ENCODE measurements at regions not wholly inside any gene's neighbourhood (a gene's known extent, or its start where the extent isn't known, plus 50 kb on each side); places are given as distances from the start of the nearest gene placed in this dataset.

GRCh38 chr6:133583907-133584427, 304.9 kb upstream of the TCF21 start:
- no peak overlapping the region for H3K4me3 Mint-ChIP-seq
- peaks cover 9% of the 10 kb centered on the region for H3K9me3 Mint-ChIP-seq (ENCODE audit: low read depth)
- H3K36me3 Mint-ChIP-seq: no peaks in the 10 kb centered on the region
- H3K4me1 Mint-ChIP-seq (ENCODE audit: low read depth): no peaks in the 10 kb centered on the region
- peaks cover 2% of the 10 kb centered on the region for H3K27me3 Mint-ChIP-seq
- H3K27ac Mint-ChIP-seq: no peak overlapping the region

GRCh38 chr6:133584823-133585222, 304.1 kb upstream of the TCF21 start:
- Mint-ChIP-seq H3K27ac (no peak overlapping the region), H3K36me3 (no peaks in the 10 kb centered on the region), H3K27me3 (no peaks in the 10 kb centered on the region), H3K9me3 (ENCODE audit: low read depth) (peaks cover 9% of the 10 kb centered on the region), H3K4me1 (ENCODE audit: low read depth) (no peaks in the 10 kb centered on the region), H3K4me3 (no peak overlapping the region)

GRCh38 chr6:133585978-133586377, 302.9 kb upstream of the TCF21 start:
- no peaks in the 10 kb centered on the region for H3K4me1 Mint-ChIP-seq (ENCODE audit: low read depth)
- H3K27ac Mint-ChIP-seq: no peak overlapping the region
- H3K36me3 Mint-ChIP-seq: no peaks in the 10 kb centered on the region
- peaks cover 1% of the 10 kb centered on the region for H3K27me3 Mint-ChIP-seq
- H3K4me3 Mint-ChIP-seq: no peak overlapping the region
- H3K9me3 Mint-ChIP-seq (ENCODE audit: low read depth): peaks cover 9% of the 10 kb centered on the region

GRCh38 chr6:133587546-133588160, 301.3 kb upstream of the TCF21 start:
- Mint-ChIP-seq H3K4me1 (ENCODE audit: low read depth) (no peaks in the 10 kb centered on the region), H3K27me3 (peaks cover 1% of the 10 kb centered on the region), H3K9me3 (ENCODE audit: low read depth) (peaks cover 3% of the 10 kb centered on the region), H3K36me3 (no peaks in the 10 kb centered on the region), H3K4me3 (no peak overlapping the region), H3K27ac (no peak overlapping the region)

GRCh38 chr6:133590196-133590595, 298.7 kb upstream of the TCF21 start:
- H3K36me3 Mint-ChIP-seq: no peaks in the 10 kb centered on the region
- no peak overlapping the region for H3K27ac Mint-ChIP-seq
- H3K4me3 Mint-ChIP-seq: no peak overlapping the region
- peaks cover 1% of the 10 kb centered on the region for H3K27me3 Mint-ChIP-seq
- no peaks in the 10 kb centered on the region for H3K9me3 Mint-ChIP-seq (ENCODE audit: low read depth)
- no peaks in the 10 kb centered on the region for H3K4me1 Mint-ChIP-seq (ENCODE audit: low read depth)

GRCh38 chr6:133590814-133591213, 298.1 kb upstream of the TCF21 start:
- no peaks in the 10 kb centered on the region for H3K9me3 Mint-ChIP-seq (ENCODE audit: low read depth)
- no peak overlapping the region for H3K4me3 Mint-ChIP-seq
- H3K36me3 Mint-ChIP-seq: no peaks in the 10 kb centered on the region
- H3K4me1 Mint-ChIP-seq (ENCODE audit: low read depth): no peaks in the 10 kb centered on the region
- H3K27ac Mint-ChIP-seq: no peak overlapping the region
- peaks cover 1% of the 10 kb centered on the region for H3K27me3 Mint-ChIP-seq

- Mint-ChIP-seq H3K4me3 (no peak overlapping the region), H3K27me3 (peaks cover 1% of the 10 kb centered on the region), H3K36me3 (no peaks in the 10 kb centered on the region), H3K4me1 (ENCODE audit: low read depth) (no peaks in the 10 kb centered on the region), H3K9me3 (ENCODE audit: low read depth) (no peaks in the 10 kb centered on the region), H3K27ac (no peak overlapping the region)
These were observed 297.6 kb upstream of the TCF21 start for GRCh38 chr6:133591275-133591674.

- Mint-ChIP-seq H3K27ac (no peak overlapping the region), H3K4me1 (ENCODE audit: low read depth) (no peaks in the 10 kb centered on the region), H3K27me3 (peaks cover 1% of the 10 kb centered on the region), H3K4me3 (no peak overlapping the region), H3K36me3 (no peaks in the 10 kb centered on the region), H3K9me3 (ENCODE audit: low read depth) (no peaks in the 10 kb centered on the region)
These were observed 294.2 kb upstream of the TCF21 start for GRCh38 chr6:133594652-133595110.

GRCh38 chr6:133595111-133595761, 293.7 kb upstream of the TCF21 start:
- Mint-ChIP-seq H3K4me3 (no peak overlapping the region), H3K27ac (no peak overlapping the region), H3K27me3 (peaks cover 1% of the 10 kb centered on the region), H3K4me1 (ENCODE audit: low read depth) (no peaks in the 10 kb centered on the region), H3K36me3 (no peaks in the 10 kb centered on the region), H3K9me3 (ENCODE audit: low read depth) (no peaks in the 10 kb centered on the region)

GRCh38 chr6:133606852-133607251, 282.1 kb upstream of the TCF21 start:
- Mint-ChIP-seq H3K9me3 (ENCODE audit: low read depth) (no peaks in the 10 kb centered on the region), H3K27me3 (no peaks in the 10 kb centered on the region), H3K4me3 (no peak overlapping the region), H3K4me1 (ENCODE audit: low read depth) (no peaks in the 10 kb centered on the region), H3K36me3 (no peaks in the 10 kb centered on the region), H3K27ac (no peak overlapping the region)

- no peaks in the 10 kb centered on the region for H3K9me3 Mint-ChIP-seq (ENCODE audit: low read depth)
- no peaks in the 10 kb centered on the region for H3K4me1 Mint-ChIP-seq (ENCODE audit: low read depth)
- no peak overlapping the region for H3K4me3 Mint-ChIP-seq
- no peaks in the 10 kb centered on the region for H3K36me3 Mint-ChIP-seq
- H3K27ac Mint-ChIP-seq: no peak overlapping the region
- no peaks in the 10 kb centered on the region for H3K27me3 Mint-ChIP-seq
These were observed 280.3 kb upstream of the TCF21 start for GRCh38 chr6:133608620-133609019.

GRCh38 chr6:133609415-133610226, 279.3 kb upstream of the TCF21 start:
- Mint-ChIP-seq H3K4me1 (ENCODE audit: low read depth) (no peaks in the 10 kb centered on the region), H3K27me3 (peaks cover 1% of the 10 kb centered on the region), H3K4me3 (no peak overlapping the region), H3K36me3 (no peaks in the 10 kb centered on the region), H3K9me3 (ENCODE audit: low read depth) (no peaks in the 10 kb centered on the region), H3K27ac (no peak overlapping the region)

GRCh38 chr6:133610227-133610840, 278.6 kb upstream of the TCF21 start:
- Mint-ChIP-seq H3K4me1 (ENCODE audit: low read depth) (no peaks in the 10 kb centered on the region), H3K9me3 (ENCODE audit: low read depth) (no peaks in the 10 kb centered on the region), H3K36me3 (no peaks in the 10 kb centered on the region), H3K27ac (no peak overlapping the region), H3K4me3 (no peak overlapping the region), H3K27me3 (peaks cover 1% of the 10 kb centered on the region)

GRCh38 chr6:133610971-133611370, 277.9 kb upstream of the TCF21 start:
- Mint-ChIP-seq H3K9me3 (ENCODE audit: low read depth) (no peaks in the 10 kb centered on the region), H3K27me3 (peaks cover 1% of the 10 kb centered on the region), H3K36me3 (no peaks in the 10 kb centered on the region), H3K27ac (no peak overlapping the region), H3K4me3 (no peak overlapping the region), H3K4me1 (ENCODE audit: low read depth) (no peaks in the 10 kb centered on the region)

- H3K27me3 Mint-ChIP-seq: peaks cover 1% of the 10 kb centered on the region
- H3K4me1 Mint-ChIP-seq (ENCODE audit: low read depth): no peaks in the 10 kb centered on the region
- H3K27ac Mint-ChIP-seq: no peak overlapping the region
- no peaks in the 10 kb centered on the region for H3K36me3 Mint-ChIP-seq
- H3K4me3 Mint-ChIP-seq: no peak overlapping the region
- no peaks in the 10 kb centered on the region for H3K9me3 Mint-ChIP-seq (ENCODE audit: low read depth)
These were observed 276.5 kb upstream of the TCF21 start for GRCh38 chr6:133612459-133612858.
